HL-60/S4 treated with phorbol 12-myristate 13-acetate at 8.2 ng/mL for 4 days and 3 days (cell line): ENCODE measurements at regions not wholly inside any gene's neighbourhood (a gene's known extent, or its start where the extent isn't known, plus 50 kb on each side); places are given as distances from the start of the nearest gene placed in this dataset.

Experiments
- in situ Hi-C: fragments of 300-500 bp; cut with MboI; formaldehyde crosslinking; loops from 2 replicates; pipeline ENCODE4 v1.15.0; 2022; ENCODE audit warnings: low sequenced_read_pairs

GRCh38 chr16:52805559-52806168 lies 247.0 kb downstream of the CHD9NB start:
- in situ Hi-C loops = no loop called here

- in situ Hi-C loops = no loop called here
Observed at GRCh38 chr16:52800432-52800831, 252.3 kb downstream of the CHD9NB start.

- in situ Hi-C loops = no loop called here
Observed at GRCh38 chr16:52799149-52799548, 252.2 kb upstream of the TOX3 start.

GRCh38 chr16:52787709-52788108 lies 240.8 kb upstream of the TOX3 start:
- in situ Hi-C loops = no loop called here

- in situ Hi-C loops = no loop called here
Observed at GRCh38 chr16:52786091-52786490, 239.1 kb upstream of the TOX3 start.

GRCh38 chr16:52785653-52786052 lies 238.7 kb upstream of the TOX3 start:
- in situ Hi-C loops = no loop called here

GRCh38 chr16:52783616-52784015 lies 236.7 kb upstream of the TOX3 start:
- in situ Hi-C loops = no loop called here

- in situ Hi-C loops = no loop called here
Observed at GRCh38 chr16:52781005-52781630, 234.2 kb upstream of the TOX3 start.

- in situ Hi-C loops = loop anchor here (10.0 kb wide), 1 partner anchor 58 kb away; no protein-coding TSS in a partner anchor
Observed at GRCh38 chr16:52773026-52773425, 226.1 kb upstream of the TOX3 start.

GRCh38 chr16:52770828-52771227 lies 223.9 kb upstream of the TOX3 start:
- in situ Hi-C loops = loop anchor here (10.0 kb wide), 1 partner anchor 56 kb away; no protein-coding TSS in a partner anchor

- in situ Hi-C loops = no loop called here
Observed at GRCh38 chr16:52758473-52758855, 211.5 kb upstream of the TOX3 start.

- in situ Hi-C loops = no loop called here
Observed at GRCh38 chr16:52757746-52758472, 211.0 kb upstream of the TOX3 start.

- in situ Hi-C loops = no loop called here
Observed at GRCh38 chr16:52756812-52757517, 210.0 kb upstream of the TOX3 start.

GRCh38 chr16:52755396-52755795 lies 208.5 kb upstream of the TOX3 start:
- in situ Hi-C loops = no loop called here

GRCh38 chr16:52751035-52751434 lies 204.1 kb upstream of the TOX3 start:
- in situ Hi-C loops = no loop called here

- in situ Hi-C loops = no loop called here
Observed at GRCh38 chr16:52748741-52749140, 201.8 kb upstream of the TOX3 start.

GRCh38 chr16:52747088-52747595 lies 200.2 kb upstream of the TOX3 start:
- in situ Hi-C loops = no loop called here

- in situ Hi-C loops = no loop called here
Observed at GRCh38 chr16:52743707-52744106, 196.8 kb upstream of the TOX3 start.

- in situ Hi-C loops = no loop called here
Observed at GRCh38 chr16:52742608-52743170, 195.7 kb upstream of the TOX3 start.

- in situ Hi-C loops = no loop called here
Observed at GRCh38 chr16:52742052-52742451, 195.1 kb upstream of the TOX3 start.

- in situ Hi-C loops = no loop called here
Observed at GRCh38 chr16:52741351-52741750, 194.4 kb upstream of the TOX3 start.
